ENCODE measurements at regions not wholly inside any gene's neighbourhood (a gene's known extent, or its start where the extent isn't known, plus 50 kb on each side); places are given as distances from the start of the nearest gene placed in this dataset.

GRCh38 chr4:11966782-11967181 is 538.1 kb upstream of the HS3ST1 start:
- TF ChIP-seq, protein P1, sequence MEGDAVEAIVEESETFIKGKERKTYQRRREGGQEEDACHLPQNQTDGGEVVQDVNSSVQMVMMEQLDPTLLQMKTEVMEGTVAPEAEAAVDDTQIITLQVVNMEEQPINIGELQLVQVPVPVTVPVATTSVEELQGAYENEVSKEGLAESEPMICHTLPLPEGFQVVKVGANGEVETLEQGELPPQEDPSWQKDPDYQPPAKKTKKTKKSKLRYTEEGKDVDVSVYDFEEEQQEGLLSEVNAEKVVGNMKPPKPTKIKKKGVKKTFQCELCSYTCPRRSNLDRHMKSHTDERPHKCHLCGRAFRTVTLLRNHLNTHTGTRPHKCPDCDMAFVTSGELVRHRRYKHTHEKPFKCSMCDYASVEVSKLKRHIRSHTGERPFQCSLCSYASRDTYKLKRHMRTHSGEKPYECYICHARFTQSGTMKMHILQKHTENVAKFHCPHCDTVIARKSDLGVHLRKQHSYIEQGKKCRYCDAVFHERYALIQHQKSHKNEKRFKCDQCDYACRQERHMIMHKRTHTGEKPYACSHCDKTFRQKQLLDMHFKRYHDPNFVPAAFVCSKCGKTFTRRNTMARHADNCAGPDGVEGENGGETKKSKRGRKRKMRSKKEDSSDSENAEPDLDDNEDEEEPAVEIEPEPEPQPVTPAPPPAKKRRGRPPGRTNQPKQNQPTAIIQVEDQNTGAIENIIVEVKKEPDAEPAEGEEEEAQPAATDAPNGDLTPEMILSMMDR (IDR thresholded peaks at IDR 0.05): no peak
- no peak for TF ChIP-seq POLR2A (IDR thresholded peaks at IDR 0.05)
- no peak for TF ChIP-seq POLR2AphosphoS5 (IDR thresholded peaks at IDR 0.05)
